ENCODE measurements at regions not wholly inside any gene's neighbourhood (a gene's known extent, or its start where the extent isn't known, plus 50 kb on each side); places are given as distances from the start of the nearest gene placed in this dataset.
A peak's percentile ranks its signal among the peaks of the same experiment; 100 is the strongest.
"Not testable (repeated sequence)": the region's sequence is repeated elsewhere in the genome, so short reads cannot be mapped to it uniquely, and the experiment has no call there.

DNA sequence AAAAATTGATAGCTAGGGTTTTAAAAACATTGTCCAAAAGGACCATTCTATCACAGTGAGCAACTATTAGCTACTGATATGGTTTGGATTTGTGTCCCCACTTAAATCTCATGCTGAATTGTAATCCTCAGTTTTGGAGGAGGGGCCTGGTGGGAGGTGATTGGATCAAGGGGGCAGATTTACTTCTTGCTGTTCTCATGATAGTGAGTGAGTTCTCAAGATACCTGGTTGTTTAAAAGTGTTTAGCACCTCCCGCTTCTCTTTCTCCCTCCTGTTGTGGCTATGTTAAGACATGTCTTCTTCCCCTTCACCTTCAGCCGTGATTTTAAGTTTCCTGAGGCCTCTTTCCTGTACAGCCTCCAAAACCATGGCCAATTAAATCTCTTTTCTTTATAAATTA is 500.4 kb upstream of the POT1 start:
- H3K27ac ChIP-seq (ENCODE audit: insufficient read depth in 1 of 2, low read depth in 1 of 2, low read length in 2 of 2, poor library complexity in 1 of 2, severe bottlenecking in 2 of 2) = no peak overlapping the region
- WGBS (ENCODE audit: insufficient coverage) = no CpG with 5 or more reads among the region's 2 CpGs
- H3K9me3 ChIP-seq (ENCODE audit: control extremely low read depth in 1 of 5, control insufficient read depth in 4 of 5, insufficient read depth in 2 of 5, low read depth in 1 of 5, low read length in 4 of 5) = no peaks in the 10 kb centered on the region
- CTCF ChIA-PET = no interaction called here
- POLR2A ChIA-PET = no interaction called here
- H3K36me3 ChIP-seq (ENCODE audit: control insufficient read depth in 4 of 4, insufficient read depth in 4 of 4, low read length in 3 of 4) = no peaks in the 10 kb centered on the region
- no peak overlapping the region for H3K4me3 ChIP-seq (ENCODE audit: control insufficient read depth in 1 of 7, extremely low read depth in 1 of 7, insufficient read depth in 4 of 7, low read depth in 2 of 7, low read length in 6 of 7)
- no peak for DNase-seq
- no peaks in the 10 kb centered on the region for H3K27me3 ChIP-seq (replicated peaks in 2 of 5; ENCODE audit: control insufficient read depth in 4 of 5, insufficient read depth in 5 of 5, low read length in 4 of 5)
- H3K4me1 ChIP-seq (ENCODE audit: control extremely low read depth in 1 of 4, control insufficient read depth in 4 of 4, insufficient read depth in 4 of 4, low read length in 3 of 4) = no peaks in the 10 kb centered on the region

DNA sequence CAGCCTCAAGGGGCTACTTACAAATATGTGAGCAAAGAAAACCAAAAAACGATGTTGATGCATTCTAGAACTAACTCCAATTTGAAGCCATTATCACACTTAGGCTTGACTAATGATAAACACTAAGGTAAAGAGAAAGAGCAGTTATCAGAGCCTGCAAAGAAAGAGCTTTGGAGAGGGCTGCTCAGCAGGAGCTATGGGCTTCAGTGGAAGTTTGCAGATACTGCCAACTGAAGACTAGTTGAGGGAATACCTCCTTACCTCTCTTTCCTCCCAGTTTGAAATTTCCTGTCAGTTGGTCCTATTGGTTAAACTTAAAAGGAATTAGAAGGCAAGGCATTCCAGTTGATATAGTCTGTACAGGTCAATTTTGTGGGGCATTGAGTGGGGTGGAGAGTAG is 498.1 kb upstream of the POT1 start:
- no CpG with 5 or more reads among the region's 1 CpG for WGBS (ENCODE audit: insufficient coverage)
- Histone ChIP-seq H3K4me1 (ENCODE audit: control extremely low read depth in 1 of 4, control insufficient read depth in 4 of 4, insufficient read depth in 4 of 4, low read length in 3 of 4) (peaks cover 0 to 14% (median 6%) of the 10 kb centered on the region in 4 experiments), H3K36me3 (ENCODE audit: control insufficient read depth in 4 of 4, insufficient read depth in 4 of 4, low read length in 3 of 4) (no peaks in the 10 kb centered on the region), H3K27ac (ENCODE audit: insufficient read depth in 1 of 2, low read depth in 1 of 2, low read length in 2 of 2, poor library complexity in 1 of 2, severe bottlenecking in 2 of 2) (no peak overlapping the region), H3K27me3 (replicated peaks in 2 of 5; ENCODE audit: control insufficient read depth in 4 of 5, insufficient read depth in 5 of 5, low read length in 4 of 5) (no peaks in the 10 kb centered on the region), H3K4me3 (ENCODE audit: control insufficient read depth in 1 of 7, extremely low read depth in 1 of 7, insufficient read depth in 4 of 7, low read depth in 2 of 7, low read length in 6 of 7) (no peak overlapping the region), H3K9me3 (ENCODE audit: control extremely low read depth in 1 of 5, control insufficient read depth in 4 of 5, insufficient read depth in 2 of 5, low read depth in 1 of 5, low read length in 4 of 5) (no peaks in the 10 kb centered on the region)
- ChIA-PET POLR2A (no interaction called here), CTCF (no interaction called here)
- DNase-seq = no peak

DNA sequence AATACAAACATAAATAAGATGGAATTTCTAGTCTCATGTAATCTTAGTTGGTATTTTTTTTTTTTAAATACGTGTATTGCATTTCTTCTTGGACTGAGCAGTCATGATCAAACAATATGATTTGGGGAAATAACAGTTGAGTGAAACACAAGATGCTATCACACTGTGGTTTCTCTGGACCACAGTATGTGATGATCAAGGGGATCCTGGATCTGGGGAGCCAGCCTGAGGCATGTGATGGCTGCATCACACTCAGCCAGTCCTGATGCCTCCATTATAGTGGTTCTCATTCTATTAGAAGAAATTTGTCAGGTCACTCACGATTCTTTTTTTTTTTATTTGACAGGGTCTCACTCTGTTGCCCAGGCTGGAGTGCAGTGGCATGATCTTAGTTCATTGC is 495.9 kb upstream of the POT1 start:
- 100% methylated on average over 1 of the region's 2 CpGs for WGBS (ENCODE audit: insufficient coverage)
- no peak overlapping the region for H3K4me3 ChIP-seq (ENCODE audit: control insufficient read depth in 1 of 7, extremely low read depth in 1 of 7, insufficient read depth in 4 of 7, low read depth in 2 of 7, low read length in 6 of 7)
- no peak overlapping the region for H3K27ac ChIP-seq (ENCODE audit: insufficient read depth in 1 of 2, low read depth in 1 of 2, low read length in 2 of 2, poor library complexity in 1 of 2, severe bottlenecking in 2 of 2)
- H3K27me3 ChIP-seq (replicated peaks in 2 of 5; ENCODE audit: control insufficient read depth in 4 of 5, insufficient read depth in 5 of 5, low read length in 4 of 5) = no peaks in the 10 kb centered on the region
- ChIA-PET CTCF (no interaction called here), POLR2A (no interaction called here)
- H3K9me3 ChIP-seq (ENCODE audit: control extremely low read depth in 1 of 5, control insufficient read depth in 4 of 5, insufficient read depth in 2 of 5, low read depth in 1 of 5, low read length in 4 of 5) = no peaks in the 10 kb centered on the region
- peak in 2 of 3 donors; percentile 22 to 26 for DNase-seq
- no peaks in the 10 kb centered on the region for H3K36me3 ChIP-seq (ENCODE audit: control insufficient read depth in 4 of 4, insufficient read depth in 4 of 4, low read length in 3 of 4)
- H3K4me1 ChIP-seq (ENCODE audit: control extremely low read depth in 1 of 4, control insufficient read depth in 4 of 4, insufficient read depth in 4 of 4, low read length in 3 of 4) = peaks cover 0 to 14% (median 6%) of the 10 kb centered on the region in 4 experiments

DNA sequence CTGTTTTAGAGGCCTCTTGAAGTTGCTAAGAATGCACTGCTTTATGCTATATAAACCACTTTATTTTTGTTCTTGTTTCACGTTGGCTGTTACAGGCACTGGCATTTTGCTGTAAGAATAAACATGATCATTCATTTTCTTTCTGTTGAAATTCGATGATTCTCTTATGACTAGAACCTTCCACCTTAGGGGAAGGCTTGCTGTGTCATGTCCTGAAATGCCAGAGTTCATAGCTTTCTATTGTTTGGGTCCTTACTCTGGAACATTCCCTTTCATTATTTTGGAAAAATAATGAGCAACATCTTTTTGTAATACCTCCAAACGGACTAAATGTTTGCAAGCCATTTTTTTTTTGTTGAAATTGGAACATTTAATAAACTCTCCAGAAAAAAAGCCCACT is 495.1 kb upstream of the POT1 start:
- no peak overlapping the region for H3K4me3 ChIP-seq (ENCODE audit: control insufficient read depth in 1 of 7, extremely low read depth in 1 of 7, insufficient read depth in 4 of 7, low read depth in 2 of 7, low read length in 6 of 7)
- DNase-seq = no peak
- POLR2A ChIA-PET = interaction anchor here (0.7 kb wide), 1 partner anchor 84 kb away, joined by 3 read pairs; no protein-coding TSS in a partner anchor

DNA sequence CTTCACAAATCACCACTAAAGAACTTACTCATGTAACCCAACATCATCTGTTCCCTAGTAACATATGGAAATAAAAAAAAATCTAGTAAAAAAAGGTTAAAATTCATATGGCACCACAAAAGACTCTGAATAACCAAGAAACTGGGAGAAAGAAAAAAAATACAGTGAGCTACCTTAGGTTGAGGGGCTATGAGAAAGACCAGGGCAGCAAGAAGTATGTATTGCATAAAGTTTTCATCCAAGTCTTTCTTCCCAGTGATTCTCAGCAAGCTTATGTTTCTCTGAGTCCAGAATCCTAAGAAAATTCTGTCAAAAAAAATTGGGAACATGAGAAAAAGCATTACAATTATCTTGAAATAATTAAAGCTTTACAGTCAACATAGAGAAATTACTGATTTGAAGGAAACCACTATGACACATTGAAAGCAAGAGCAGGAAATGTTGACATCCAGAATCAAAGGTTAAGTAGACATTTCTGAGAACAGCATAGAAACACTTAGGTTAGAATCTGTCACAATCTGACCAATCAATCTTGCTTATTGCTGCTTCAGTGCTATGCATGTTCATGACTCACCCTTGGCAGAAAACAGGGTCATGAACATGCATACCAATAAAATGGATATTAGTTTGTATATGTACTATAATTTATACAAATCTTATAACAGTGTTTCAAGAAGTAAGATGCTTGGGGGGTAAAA is 494.0 kb upstream of the POT1 start:
- peak; percentile 62 to 94 (median 88) for DNase-seq
- Histone ChIP-seq H3K27ac (ENCODE audit: insufficient read depth in 1 of 2, low read depth in 1 of 2, low read length in 2 of 2, poor library complexity in 1 of 2, severe bottlenecking in 2 of 2) (no peak overlapping the region), H3K4me1 (ENCODE audit: control extremely low read depth in 1 of 4, control insufficient read depth in 4 of 4, insufficient read depth in 4 of 4, low read length in 3 of 4) (peaks cover 0 to 14% (median 6%) of the 10 kb centered on the region in 4 experiments), H3K36me3 (ENCODE audit: control insufficient read depth in 4 of 4, insufficient read depth in 4 of 4, low read length in 3 of 4) (no peaks in the 10 kb centered on the region), H3K9me3 (ENCODE audit: control extremely low read depth in 1 of 5, control insufficient read depth in 4 of 5, insufficient read depth in 2 of 5, low read depth in 1 of 5, low read length in 4 of 5) (peaks cover 0 to under 1% (median 0%) of the 10 kb centered on the region in 5 experiments), H3K4me3 (ENCODE audit: control insufficient read depth in 1 of 7, extremely low read depth in 1 of 7, insufficient read depth in 4 of 7, low read depth in 2 of 7, low read length in 6 of 7) (no peak overlapping the region), H3K27me3 (replicated peaks in 2 of 5; ENCODE audit: control insufficient read depth in 4 of 5, insufficient read depth in 5 of 5, low read length in 4 of 5) (no peaks in the 10 kb centered on the region)
- ChIA-PET POLR2A (no interaction called here), CTCF (no interaction called here)

More for the DNA sequence above, 495.1 kb upstream of the POT1 start:
- Histone ChIP-seq H3K36me3 (ENCODE audit: control insufficient read depth in 4 of 4, insufficient read depth in 4 of 4, low read length in 3 of 4) (no peaks in the 10 kb centered on the region), H3K27me3 (replicated peaks in 2 of 5; ENCODE audit: control insufficient read depth in 4 of 5, insufficient read depth in 5 of 5, low read length in 4 of 5) (no peaks in the 10 kb centered on the region), H3K27ac (ENCODE audit: insufficient read depth in 1 of 2, low read depth in 1 of 2, low read length in 2 of 2, poor library complexity in 1 of 2, severe bottlenecking in 2 of 2) (no peak overlapping the region), H3K4me1 (ENCODE audit: control extremely low read depth in 1 of 4, control insufficient read depth in 4 of 4, insufficient read depth in 4 of 4, low read length in 3 of 4) (peaks cover 0 to 14% (median 6%) of the 10 kb centered on the region in 4 experiments), H3K9me3 (ENCODE audit: control extremely low read depth in 1 of 5, control insufficient read depth in 4 of 5, insufficient read depth in 2 of 5, low read depth in 1 of 5, low read length in 4 of 5) (no peaks in the 10 kb centered on the region)
- WGBS (ENCODE audit: insufficient coverage) = 92% methylated on average over 2 of the region's 3 CpGs
- CTCF ChIA-PET = no interaction called here

DNA sequence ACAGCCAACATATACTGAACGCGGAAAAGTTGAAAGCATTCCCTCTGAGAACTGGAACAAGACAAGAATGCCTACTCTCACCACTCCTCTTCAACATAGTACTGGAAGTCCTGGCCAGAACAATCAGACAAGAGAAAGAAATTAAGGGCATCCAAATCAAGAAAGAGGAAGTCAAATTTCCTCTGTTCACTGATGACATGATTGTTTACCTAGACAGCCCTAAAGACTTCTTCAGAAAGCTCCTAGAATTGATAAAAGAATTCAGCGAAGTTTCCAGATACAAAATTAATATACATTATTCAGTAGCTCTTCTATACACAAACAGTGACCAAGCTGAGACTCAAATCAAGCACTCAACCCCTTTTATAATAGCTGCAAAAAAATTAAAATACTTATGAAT is 491.8 kb upstream of the POT1 start:
- CTCF ChIA-PET; H3K4me3 ChIP-seq (ENCODE audit: control insufficient read depth in 1 of 7, extremely low read depth in 1 of 7, insufficient read depth in 4 of 7, low read depth in 2 of 7, low read length in 6 of 7); H3K36me3 ChIP-seq (ENCODE audit: control insufficient read depth in 4 of 4, insufficient read depth in 4 of 4, low read length in 3 of 4); H3K9me3 ChIP-seq (ENCODE audit: control extremely low read depth in 1 of 5, control insufficient read depth in 4 of 5, insufficient read depth in 2 of 5, low read depth in 1 of 5, low read length in 4 of 5); DNase-seq; H3K27ac ChIP-seq (ENCODE audit: insufficient read depth in 1 of 2, low read depth in 1 of 2, low read length in 2 of 2, poor library complexity in 1 of 2, severe bottlenecking in 2 of 2); H3K27me3 ChIP-seq (replicated peaks in 2 of 5; ENCODE audit: control insufficient read depth in 4 of 5, insufficient read depth in 5 of 5, low read length in 4 of 5); POLR2A ChIA-PET: not testable (repeated sequence)
- no CpG with 5 or more reads among the region's 3 CpGs for WGBS (ENCODE audit: insufficient coverage)
- H3K4me1 ChIP-seq (ENCODE audit: control extremely low read depth in 1 of 4, control insufficient read depth in 4 of 4, insufficient read depth in 4 of 4, low read length in 3 of 4) = peaks cover 0 to 14% (median 6%) of the 10 kb centered on the region in 4 experiments

DNA sequence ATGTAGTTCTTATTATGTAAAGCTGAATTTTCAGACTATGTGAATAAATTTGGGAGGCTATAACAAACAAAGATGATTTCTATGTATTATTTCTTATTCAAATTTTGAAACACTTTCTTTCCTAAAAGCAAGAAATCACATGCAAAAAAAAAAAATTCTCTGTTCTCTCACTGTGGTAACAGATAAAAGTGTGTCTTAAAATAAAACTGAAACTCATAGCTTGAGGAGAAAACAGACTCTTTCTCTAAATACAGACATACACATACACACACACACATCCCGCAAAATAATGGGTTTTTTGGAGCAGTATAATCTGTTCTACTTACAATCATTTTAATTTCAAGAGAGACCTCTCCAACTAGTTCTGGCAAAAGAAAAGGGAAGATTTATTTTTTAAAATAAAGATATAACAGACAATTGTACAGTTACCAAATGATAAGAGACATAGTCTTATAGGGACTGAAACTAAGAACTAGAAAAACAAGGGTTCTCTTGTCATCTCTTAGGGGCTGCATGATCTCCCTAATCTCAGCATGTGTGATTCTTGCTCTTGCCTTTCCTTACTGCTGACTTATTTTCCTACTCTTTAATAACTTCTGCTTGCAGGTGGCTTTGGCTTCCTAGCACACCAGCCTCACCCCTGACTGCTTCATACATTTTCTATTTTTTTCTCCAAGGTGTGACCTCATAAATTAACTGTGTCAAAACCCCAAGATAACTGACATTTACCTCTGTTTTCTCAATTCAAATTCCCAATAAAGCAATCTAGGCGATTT is 483.5 kb upstream of the POT1 start:
- peaks cover 0 to 8% (median 3%) of the 10 kb centered on the region in 4 experiments for H3K4me1 ChIP-seq (ENCODE audit: control extremely low read depth in 1 of 4, control insufficient read depth in 4 of 4, insufficient read depth in 4 of 4, low read length in 3 of 4)
- no peaks in the 10 kb centered on the region for H3K27me3 ChIP-seq (replicated peaks in 2 of 5; ENCODE audit: control insufficient read depth in 4 of 5, insufficient read depth in 5 of 5, low read length in 4 of 5)
- H3K27ac ChIP-seq (ENCODE audit: insufficient read depth in 1 of 2, low read depth in 1 of 2, low read length in 2 of 2, poor library complexity in 1 of 2, severe bottlenecking in 2 of 2) = no peak overlapping the region
- CTCF ChIA-PET = no interaction called here
- no peak for DNase-seq
- WGBS (ENCODE audit: insufficient coverage) = no CpG with 5 or more reads among the region's 2 CpGs
- H3K4me3 ChIP-seq (ENCODE audit: control insufficient read depth in 1 of 7, extremely low read depth in 1 of 7, insufficient read depth in 4 of 7, low read depth in 2 of 7, low read length in 6 of 7) = no peak overlapping the region
- no peaks in the 10 kb centered on the region for H3K36me3 ChIP-seq (ENCODE audit: control insufficient read depth in 4 of 4, insufficient read depth in 4 of 4, low read length in 3 of 4)
- H3K9me3 ChIP-seq (ENCODE audit: control extremely low read depth in 1 of 5, control insufficient read depth in 4 of 5, insufficient read depth in 2 of 5, low read depth in 1 of 5, low read length in 4 of 5) = peaks cover 0 to under 1% (median 0%) of the 10 kb centered on the region in 5 experiments
- POLR2A ChIA-PET = no interaction called here
